Lung microvascular endothelial cell (primary cell): ENCODE measurements at regions not wholly inside any gene's neighbourhood (a gene's known extent, or its start where the extent isn't known, plus 50 kb on each side); places are given as distances from the start of the nearest gene placed in this dataset.
"Not testable (repeated sequence)": the region's sequence is repeated elsewhere in the genome, so short reads cannot be mapped to it uniquely, and the experiment has no call there.

Experiments
- DNase-seq, 2 donors: peaks; one replicate each; pipeline versions ENCODE4 v3.0.0 to v3.0.0-alpha.2; 2010; ENCODE audit warnings: low read depth in 2 of 2

GRCh38 chr18:39586741-39587140 lies 2021.1 kb upstream of the CELF4 start:
- no peak for DNase-seq

GRCh38 chr18:39574897-39575296 lies 2009.3 kb upstream of the CELF4 start:
- no peak for DNase-seq

GRCh38 chr18:39571511-39571910 lies 2005.9 kb upstream of the CELF4 start:
- peak; percentile 37 to 67 for DNase-seq

GRCh38 chr18:39565551-39566230 lies 2000.1 kb upstream of the CELF4 start:
- not testable (repeated sequence) for DNase-seq

- no peak for DNase-seq
These were observed 1999.1 kb upstream of the CELF4 start for GRCh38 chr18:39564716-39565115.

- peak; percentile 28 to 91 for DNase-seq
These were observed 1995.5 kb upstream of the CELF4 start for GRCh38 chr18:39561126-39561525.

- DNase-seq, result no peak
These were observed 1993.1 kb upstream of the CELF4 start for GRCh38 chr18:39558658-39559057.

- no peak for DNase-seq
These were observed 1989.9 kb upstream of the CELF4 start for GRCh38 chr18:39555496-39555895.

- DNase-seq, result no peak
These were observed 1985.1 kb upstream of the CELF4 start for GRCh38 chr18:39550701-39551100.

- DNase-seq, result no peak
These were observed 1983.5 kb upstream of the CELF4 start for GRCh38 chr18:39549144-39549543.

GRCh38 chr18:39531659-39532058 lies 1966.1 kb upstream of the CELF4 start:
- no peak for DNase-seq

- DNase-seq, result no peak
These were observed 1963.8 kb upstream of the CELF4 start for GRCh38 chr18:39529358-39529757.

GRCh38 chr18:39527465-39527864 lies 1961.9 kb upstream of the CELF4 start:
- DNase-seq, result no peak

- no peak for DNase-seq
These were observed 1958.8 kb upstream of the CELF4 start for GRCh38 chr18:39524370-39524769.

GRCh38 chr18:39523281-39523680 lies 1957.7 kb upstream of the CELF4 start:
- DNase-seq, result peak; percentile 53 to 66

- DNase-seq, result no peak
These were observed 1955.6 kb upstream of the CELF4 start for GRCh38 chr18:39521164-39521563.

GRCh38 chr18:39519741-39520140 lies 1954.1 kb upstream of the CELF4 start:
- no peak for DNase-seq

GRCh38 chr18:39515299-39515698 lies 1949.7 kb upstream of the CELF4 start:
- DNase-seq, result no peak

GRCh38 chr18:39513186-39513585 lies 1947.6 kb upstream of the CELF4 start:
- DNase-seq, result peak in 1 of 2 donors; percentile 82

GRCh38 chr18:39506581-39507330 lies 1941.2 kb upstream of the CELF4 start:
- peak in 1 of 2 donors; percentile 79 for DNase-seq

GRCh38 chr18:39500306-39500705 lies 1934.7 kb upstream of the CELF4 start:
- DNase-seq, result no peak

GRCh38 chr18:39497821-39498220 lies 1932.2 kb upstream of the CELF4 start:
- no peak for DNase-seq

- no peak for DNase-seq
These were observed 1931.4 kb upstream of the CELF4 start for GRCh38 chr18:39496986-39497385.
